CD4-positive, alpha-beta memory T cell (primary cell): ENCODE measurements at regions not wholly inside any gene's neighbourhood (a gene's known extent, or its start where the extent isn't known, plus 50 kb on each side); places are given as distances from the start of the nearest gene placed in this dataset.

Source experiments
- CTCF ChIA-PET: fragments of 350-600 bp; sonication (Branson Sonifier 250); formaldehyde crosslinking; loops from one replicate; lab custom pipeline; 2021; ENCODE audit warnings: inconsistent platforms; ENCODE audit not compliant: partially characterized antibody; lab: Charles Lee
- POLR2A ChIA-PET: fragments of 350-600 bp; sonication (Branson Sonifier 250); formaldehyde crosslinking; loops from one replicate; lab custom pipeline; 2021; ENCODE audit not compliant: partially characterized antibody; lab: Charles Lee
- DNase-seq, 5 donors: peaks; one replicate each; pipeline versions ENCODE4 v3.0.0 to v3.0.0-alpha.2; 2020 to 2022; ENCODE audit warnings: mixed read lengths in 1 of 5
- H3K27ac ChIP-seq: one replicate; pipeline ENCODE4 v1.7.0; 2013; ENCODE audit warnings: low read depth, low read length
- H3K27me3 ChIP-seq: 2 replicates; pipeline ENCODE4 v1.7.0; 2013; ENCODE audit warnings: mild to moderate bottlenecking, low read length, moderate library complexity; ENCODE audit not compliant: insufficient read depth
- H3K36me3 ChIP-seq: 2 replicates; pipeline ENCODE4 v1.7.0; 2013; ENCODE audit warnings: mild to moderate bottlenecking, low read length, moderate library complexity; ENCODE audit not compliant: insufficient read depth
- H3K4me1 ChIP-seq: 2 replicates; pipeline ENCODE4 v1.7.0; 2013; ENCODE audit warnings: mild to moderate bottlenecking, low read length, moderate library complexity; ENCODE audit not compliant: insufficient read depth
- H3K4me3 ChIP-seq, 2 donors: one replicate each; pipeline ENCODE4 v1.7.0; 2013; ENCODE audit warnings: low read length in 2 of 2, mild to moderate bottlenecking in 1 of 2
- H3K9me3 ChIP-seq, 2 donors: one replicate each; pipeline ENCODE4 v1.7.0; 2013; ENCODE audit warnings: low read length in 2 of 2, control low read depth in 1 of 2; ENCODE audit not compliant: control insufficient read depth in 1 of 2
- H3K27ac Mint-ChIP-seq, 7 donors: one replicate each; pipeline ENCODE4 v1.8.0; 2020 to 2021; ENCODE audit warnings: mixed read lengths in 7 of 7, mild to moderate bottlenecking in 6 of 7, inconsistent platforms in 3 of 7, moderate library complexity in 3 of 7
- H3K27me3 Mint-ChIP-seq, 2 donors: one replicate each; pipeline ENCODE4 v1.8.0; 2020 to 2021; ENCODE audit warnings: mixed read lengths in 2 of 2
- H3K36me3 Mint-ChIP-seq, 2 donors: one replicate each; pipeline ENCODE4 v1.8.0; 2020 to 2021; ENCODE audit warnings: mixed read lengths in 2 of 2, inconsistent platforms in 1 of 2, mild to moderate bottlenecking in 1 of 2
- H3K4me1 Mint-ChIP-seq, 4 donors: one replicate each; pipeline ENCODE4 v1.8.0; 2020 to 2021; ENCODE audit warnings: mixed read lengths in 4 of 4, mild to moderate bottlenecking in 1 of 4
- H3K4me3 Mint-ChIP-seq, 8 donors: one replicate each; pipeline ENCODE4 v1.8.0; 2020 to 2021; ENCODE audit warnings: mixed read lengths in 8 of 8, mild to moderate bottlenecking in 7 of 8, moderate library complexity in 6 of 8, inconsistent platforms in 3 of 8
- H3K9me3 Mint-ChIP-seq, 8 donors: one replicate each; pipeline ENCODE4 v1.8.0; 2020 to 2021; ENCODE audit warnings: mixed read lengths in 8 of 8, mild to moderate bottlenecking in 5 of 8, inconsistent platforms in 3 of 8, moderate library complexity in 1 of 8
- intact Hi-C: fragments of 100-400 bp; cut with micrococcal nuclease; formaldehyde crosslinking; loops from one replicate; pipeline ENCODE4 v1.15.1; 2023

DNA sequence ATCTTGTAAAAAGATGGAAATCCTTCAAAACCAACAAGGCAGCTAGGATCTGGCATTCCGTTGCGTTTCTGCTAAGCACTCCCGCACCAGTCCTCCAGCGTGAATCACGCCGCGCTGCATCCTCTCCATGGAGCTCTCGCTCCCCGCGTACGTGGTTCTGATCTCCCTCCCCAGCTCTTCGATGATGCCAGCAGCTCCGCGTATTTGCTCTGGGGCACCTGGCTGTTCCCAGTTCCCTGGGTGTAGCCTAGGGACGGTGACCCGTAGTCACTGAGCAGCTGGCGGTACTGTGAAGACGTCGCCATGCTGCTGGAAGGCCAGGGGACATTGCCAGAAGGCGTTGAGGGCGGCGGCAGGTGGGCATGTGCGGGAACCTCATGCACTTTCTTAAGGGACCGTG is 407.5 kb downstream of the RNF144A start:
- no peak for DNase-seq
- H3K4me1 Mint-ChIP-seq: no peaks in the 10 kb centered on the region
- H3K27me3 Mint-ChIP-seq: peaks cover 18 to 21% of the 10 kb centered on the region in 2 donors
- H3K4me1 ChIP-seq: no peaks in the 10 kb centered on the region
- H3K4me3 Mint-ChIP-seq: no peak overlapping the region
- no peak overlapping the region for H3K4me3 ChIP-seq
- no peak overlapping the region for H3K27ac Mint-ChIP-seq
- H3K9me3 ChIP-seq: no peaks in the 10 kb centered on the region
- peaks cover 0 to 3% (median 0%) of the 10 kb centered on the region in 8 donors for H3K9me3 Mint-ChIP-seq
- H3K27ac ChIP-seq: no peak overlapping the region
- ChIA-PET CTCF (no interaction called here), POLR2A (no interaction called here)
- peaks cover 5% of the 10 kb centered on the region for H3K27me3 ChIP-seq
- H3K36me3 Mint-ChIP-seq: no peaks in the 10 kb centered on the region
- H3K36me3 ChIP-seq: no peaks in the 10 kb centered on the region
- intact Hi-C loops: no loop called here

GRCh38 chr2:7325186-7325585 is 408.0 kb downstream of the RNF144A start:
- ChIA-PET CTCF (no interaction called here), POLR2A (no interaction called here)
- Histone ChIP-seq H3K36me3 (no peaks in the 10 kb centered on the region), H3K4me3 (no peak overlapping the region), H3K9me3 (no peaks in the 10 kb centered on the region), H3K27ac (no peak overlapping the region), H3K27me3 (peaks cover 5% of the 10 kb centered on the region), H3K4me1 (no peaks in the 10 kb centered on the region)
- Mint-ChIP-seq H3K36me3 (no peaks in the 10 kb centered on the region), H3K4me1 (no peaks in the 10 kb centered on the region), H3K4me3 (peak overlapping the region in 1 of 8 donors; percentile 10), H3K27ac (no peak overlapping the region), H3K9me3 (peaks cover 0 to 3% (median 0%) of the 10 kb centered on the region in 8 donors), H3K27me3 (peaks cover 18 to 21% of the 10 kb centered on the region in 2 donors)
- DNase-seq: no peak
- intact Hi-C loops: no loop called here

GRCh38 chr2:7329465-7329864 is 412.3 kb downstream of the RNF144A start:
- Histone ChIP-seq H3K27ac (no peak overlapping the region), H3K9me3 (no peaks in the 10 kb centered on the region), H3K4me3 (no peak overlapping the region), H3K4me1 (no peaks in the 10 kb centered on the region), H3K27me3 (no peaks in the 10 kb centered on the region), H3K36me3 (no peaks in the 10 kb centered on the region)
- H3K36me3 Mint-ChIP-seq: no peaks in the 10 kb centered on the region
- H3K27me3 Mint-ChIP-seq: peaks cover 9 to 13% of the 10 kb centered on the region in 2 donors
- peaks cover 0 to 3% (median 0%) of the 10 kb centered on the region in 8 donors for H3K9me3 Mint-ChIP-seq
- ChIA-PET CTCF (no interaction called here), POLR2A (no interaction called here)
- DNase-seq: no peak
- no peak overlapping the region for H3K27ac Mint-ChIP-seq
- intact Hi-C loops: no loop called here
- H3K4me1 Mint-ChIP-seq: peaks cover 0 to 1% (median 0%) of the 10 kb centered on the region in 4 donors
- no peak overlapping the region for H3K4me3 Mint-ChIP-seq

DNA sequence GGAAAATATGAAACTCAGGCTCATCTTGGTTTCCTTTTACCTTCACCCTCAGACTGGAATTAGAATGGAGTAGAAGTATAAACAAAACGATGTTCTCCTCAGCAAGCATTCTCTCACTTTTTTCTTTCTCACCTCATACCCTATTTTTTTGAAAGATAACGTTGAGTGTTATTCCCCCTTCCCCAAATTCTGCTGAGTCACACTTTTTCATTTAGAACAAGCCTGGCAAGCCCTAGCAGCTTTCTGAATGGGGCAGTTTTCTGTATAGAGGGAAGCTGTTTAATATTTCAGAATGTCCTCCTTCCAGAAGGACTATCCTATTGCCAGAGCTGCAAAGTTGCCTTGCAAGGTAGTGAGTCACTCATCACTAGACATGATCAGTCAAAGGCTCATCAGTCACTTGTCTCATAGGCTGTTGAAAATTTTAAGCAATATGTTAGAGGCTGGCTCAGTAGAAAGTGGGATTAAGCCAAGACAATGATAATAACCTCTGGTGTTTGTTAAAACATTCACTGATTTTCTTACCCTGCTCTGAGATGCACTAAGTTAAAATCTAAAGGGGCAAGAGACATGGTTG is 416.1 kb downstream of the RNF144A start:
- no peak for DNase-seq
- Mint-ChIP-seq H3K27me3 (peaks cover 15 to 18% of the 10 kb centered on the region in 2 donors), H3K27ac (no peak overlapping the region), H3K4me1 (peaks cover 0 to 1% (median 0%) of the 10 kb centered on the region in 4 donors), H3K36me3 (no peaks in the 10 kb centered on the region), H3K9me3 (peaks cover 0 to 3% (median 0%) of the 10 kb centered on the region in 8 donors), H3K4me3 (no peak overlapping the region)
- ChIA-PET CTCF (no interaction called here), POLR2A (no interaction called here)
- no peak overlapping the region for H3K27ac ChIP-seq
- no peak overlapping the region for H3K4me3 ChIP-seq
- H3K27me3 ChIP-seq: no peaks in the 10 kb centered on the region
- no peaks in the 10 kb centered on the region for H3K4me1 ChIP-seq
- no peaks in the 10 kb centered on the region for H3K9me3 ChIP-seq
- H3K36me3 ChIP-seq: no peaks in the 10 kb centered on the region
- intact Hi-C loops: no loop called here

- no peaks in the 10 kb centered on the region for H3K36me3 Mint-ChIP-seq
- Histone ChIP-seq H3K4me3 (no peak overlapping the region), H3K36me3 (no peaks in the 10 kb centered on the region), H3K27me3 (no peaks in the 10 kb centered on the region), H3K27ac (no peak overlapping the region), H3K4me1 (no peaks in the 10 kb centered on the region), H3K9me3 (no peaks in the 10 kb centered on the region)
- no peak overlapping the region for H3K27ac Mint-ChIP-seq
- no peak overlapping the region for H3K4me3 Mint-ChIP-seq
- peaks cover 0 to 1% (median 0%) of the 10 kb centered on the region in 4 donors for H3K4me1 Mint-ChIP-seq
- DNase-seq: no peak
- ChIA-PET POLR2A (no interaction called here), CTCF (no interaction called here)
- intact Hi-C loops: no loop called here
- H3K27me3 Mint-ChIP-seq: peaks cover 12 to 15% of the 10 kb centered on the region in 2 donors
- peaks cover 0 to 2% (median 0%) of the 10 kb centered on the region in 8 donors for H3K9me3 Mint-ChIP-seq
These were observed 416.8 kb downstream of the RNF144A start for GRCh38 chr2:7333960-7334493.

DNA sequence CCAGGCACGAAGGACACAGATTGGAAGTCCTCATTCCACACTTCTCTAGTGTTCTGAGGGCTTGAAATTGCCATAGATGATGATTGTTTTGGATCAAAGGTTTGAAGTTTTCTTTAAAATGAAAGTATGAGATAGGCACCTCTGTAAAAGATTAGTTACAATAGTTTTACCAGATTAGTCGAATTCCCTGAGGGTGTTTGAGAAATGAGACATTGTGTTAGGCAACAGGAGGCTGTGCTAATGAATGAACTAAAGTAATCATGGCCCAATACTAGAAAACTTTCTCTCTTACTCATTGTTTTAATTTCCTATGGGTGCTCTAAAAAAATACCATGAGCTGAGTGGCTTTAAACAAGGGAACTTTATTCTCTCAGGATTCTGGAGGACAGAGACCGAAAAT is 421.7 kb downstream of the RNF144A start:
- Mint-ChIP-seq H3K9me3 (peaks cover 0 to 4% (median 0%) of the 10 kb centered on the region in 8 donors), H3K27me3 (peaks cover 10% of the 10 kb centered on the region in 2 donors), H3K27ac (no peak overlapping the region), H3K4me3 (no peak overlapping the region), H3K4me1 (peaks cover 0 to under 1% (median 0%) of the 10 kb centered on the region in 4 donors), H3K36me3 (no peaks in the 10 kb centered on the region)
- Histone ChIP-seq H3K27ac (no peak overlapping the region), H3K9me3 (no peaks in the 10 kb centered on the region), H3K27me3 (no peaks in the 10 kb centered on the region), H3K4me3 (no peak overlapping the region), H3K4me1 (no peaks in the 10 kb centered on the region), H3K36me3 (no peaks in the 10 kb centered on the region)
- POLR2A ChIA-PET: no interaction called here
- CTCF ChIA-PET: no interaction called here
- DNase-seq: no peak
- intact Hi-C loops: no loop called here

GRCh38 chr2:7346336-7346735 is 429.1 kb downstream of the RNF144A start:
- H3K4me3 ChIP-seq: no peak overlapping the region
- peaks cover 0 to 1% of the 10 kb centered on the region in 2 donors for H3K27me3 Mint-ChIP-seq

More at GRCh38 chr2:7346336-7346735, 429.1 kb downstream of the RNF144A start:
- H3K27ac Mint-ChIP-seq: no peak overlapping the region
- no peak overlapping the region for H3K4me3 Mint-ChIP-seq
- Histone ChIP-seq H3K27ac (no peak overlapping the region), H3K36me3 (no peaks in the 10 kb centered on the region), H3K9me3 (no peaks in the 10 kb centered on the region), H3K27me3 (no peaks in the 10 kb centered on the region), H3K4me1 (no peaks in the 10 kb centered on the region)
- no peaks in the 10 kb centered on the region for H3K36me3 Mint-ChIP-seq
- DNase-seq: no peak
- POLR2A ChIA-PET: no interaction called here
- intact Hi-C loops: no loop called here
- no peaks in the 10 kb centered on the region for H3K4me1 Mint-ChIP-seq
- CTCF ChIA-PET: no interaction called here
- H3K9me3 Mint-ChIP-seq: no peaks in the 10 kb centered on the region
